GM18526 (cell line): ENCODE measurements at regions not wholly inside any gene's neighbourhood (a gene's known extent, or its start where the extent isn't known, plus 50 kb on each side); places are given as distances from the start of the nearest gene placed in this dataset.

Experiments used
- POLR2A ChIP-seq: IDR thresholded peaks from 3 replicates; pipeline ENCODE4 v1.6.1; 2011; ENCODE audit not compliant: insufficient read length; ENCODE audit errors: extremely low read depth

- TF ChIP-seq POLR2A, result no peak
Measured at GRCh38 chrX:15055146-15055930, 182.1 kb downstream of the MOSPD2 start.

GRCh38 chrX:15050395-15050794 is 177.2 kb downstream of the MOSPD2 start:
- no peak for TF ChIP-seq POLR2A

GRCh38 chrX:15043538-15043937 is 170.3 kb downstream of the MOSPD2 start:
- TF ChIP-seq POLR2A, result no peak

- no peak for TF ChIP-seq POLR2A
Measured at GRCh38 chrX:15033917-15034316, 160.7 kb downstream of the MOSPD2 start.

- TF ChIP-seq POLR2A, result no peak
Measured at GRCh38 chrX:15017491-15017890, 144.3 kb downstream of the MOSPD2 start.

GRCh38 chrX:15016051-15016450 is 142.8 kb downstream of the MOSPD2 start:
- no peak for TF ChIP-seq POLR2A

- no peak for TF ChIP-seq POLR2A
Measured at GRCh38 chrX:15014281-15014680, 141.1 kb downstream of the MOSPD2 start.

- TF ChIP-seq POLR2A, result no peak
Measured at GRCh38 chrX:15013461-15013860, 140.2 kb downstream of the MOSPD2 start.

GRCh38 chrX:14997271-14997670 is 124.0 kb downstream of the MOSPD2 start:
- no peak for TF ChIP-seq POLR2A
